ENCODE measurements at regions not wholly inside any gene's neighbourhood (a gene's known extent, or its start where the extent isn't known, plus 50 kb on each side); places are given as distances from the start of the nearest gene placed in this dataset.

GRCh38 chr2:198809976-198810375 lies 647.8 kb downstream of the SATB2 start:
- DNase-seq (ENCODE audit: low read depth) = no peak

DNA sequence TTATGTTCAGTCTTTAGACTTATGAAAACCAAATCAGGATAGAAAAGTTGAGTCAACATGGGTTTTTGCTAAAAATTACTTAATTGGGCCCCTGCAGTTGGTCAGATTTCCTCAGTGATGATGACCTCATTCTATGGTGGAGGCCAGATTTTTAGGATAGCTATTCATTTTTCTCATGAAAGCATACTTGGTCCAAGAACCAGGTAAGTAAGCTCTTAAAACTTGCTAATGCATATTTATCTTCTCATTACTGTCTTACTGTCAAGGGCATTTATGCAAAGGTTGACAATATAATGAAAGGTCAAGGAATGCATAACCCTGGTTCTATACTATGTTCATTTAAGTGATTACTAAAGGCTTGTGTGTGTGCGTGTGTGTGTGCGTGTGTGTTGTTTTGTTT lies 650.6 kb downstream of the SATB2 start:
- DNase-seq (ENCODE audit: low read depth) = no peak

- no peak for DNase-seq (ENCODE audit: low read depth)
Observed at GRCh38 chr2:198795419-198795818, 662.3 kb downstream of the SATB2 start.

- no peak for DNase-seq (ENCODE audit: low read depth)
Observed at GRCh38 chr2:198791623-198792022, 666.1 kb downstream of the SATB2 start.

DNA sequence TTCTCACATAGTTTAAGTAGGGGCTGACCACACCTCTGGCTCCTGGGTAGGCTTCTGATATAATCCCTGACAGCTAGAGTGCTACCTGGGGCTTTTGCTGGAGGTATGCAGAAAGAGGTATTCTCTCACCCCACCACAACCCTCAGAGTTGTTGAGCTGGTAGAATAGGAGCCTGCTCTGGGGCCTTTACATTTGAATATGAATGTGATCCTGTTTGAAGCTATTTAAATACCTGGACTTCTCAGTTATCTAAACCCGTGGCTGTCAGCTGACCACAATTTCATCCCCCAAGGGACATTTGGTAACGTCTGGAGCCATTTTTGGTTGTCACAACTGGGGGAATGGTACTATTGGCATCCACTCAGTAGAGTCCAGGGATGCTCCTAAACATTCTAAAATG lies 669.1 kb downstream of the SATB2 start:
- DNase-seq (ENCODE audit: low read depth) = no peak

DNA sequence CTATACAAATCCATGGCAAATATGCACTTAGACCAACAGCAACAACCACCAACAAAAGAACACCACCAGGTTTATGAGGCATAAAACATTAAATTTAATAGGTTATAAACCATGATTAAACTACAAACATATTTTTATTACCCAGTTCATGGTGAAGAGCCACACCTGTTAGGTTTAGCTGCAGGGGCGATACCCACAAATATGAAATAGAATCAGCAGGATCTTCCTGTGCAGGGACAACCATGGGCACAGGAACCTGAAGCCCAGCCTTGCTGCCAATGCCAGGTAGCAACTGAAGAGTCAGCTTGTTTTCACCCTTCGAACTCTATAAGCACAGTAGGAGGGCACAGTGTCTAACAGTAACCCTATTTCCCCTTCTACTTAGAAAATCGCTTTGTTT lies 675.0 kb downstream of the SATB2 start:
- no peak for DNase-seq (ENCODE audit: low read depth)

DNA sequence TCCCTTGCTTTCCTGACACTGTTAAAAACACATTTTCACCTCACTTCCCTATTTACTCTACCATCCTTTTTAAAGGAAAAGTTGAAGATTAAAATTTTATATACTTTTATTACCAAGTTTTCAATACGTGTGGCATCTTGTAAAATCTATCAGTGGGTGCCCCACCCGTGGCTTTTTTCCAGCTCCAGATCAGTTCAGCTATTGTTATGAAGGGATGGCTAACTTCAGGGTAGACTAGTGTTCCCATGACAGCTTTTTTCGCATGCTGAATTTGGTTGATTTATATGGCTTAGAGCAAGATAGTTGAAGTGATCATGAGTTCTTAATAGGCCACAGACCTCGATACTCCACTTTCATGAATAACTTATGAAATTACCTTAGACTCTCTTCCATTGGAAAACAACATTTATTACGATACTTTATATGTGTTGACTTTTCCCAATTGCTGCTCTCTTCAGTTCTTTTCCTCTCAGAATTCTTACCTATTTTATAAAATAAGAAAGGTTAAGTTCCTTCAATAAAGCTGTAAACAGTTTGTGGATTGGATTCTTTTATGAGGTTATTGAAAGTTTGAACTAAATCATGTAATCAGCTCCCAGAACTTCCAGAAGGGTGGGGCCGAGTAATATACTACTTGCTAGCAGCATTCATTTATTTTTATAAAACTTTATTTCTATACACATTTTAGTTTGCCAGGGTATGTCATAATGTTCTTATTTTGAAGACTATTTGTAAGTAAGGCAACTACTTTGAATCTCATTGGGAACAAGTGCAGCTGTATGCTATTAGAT lies 680.9 kb downstream of the SATB2 start:
- DNase-seq (ENCODE audit: low read depth) = no peak

DNA sequence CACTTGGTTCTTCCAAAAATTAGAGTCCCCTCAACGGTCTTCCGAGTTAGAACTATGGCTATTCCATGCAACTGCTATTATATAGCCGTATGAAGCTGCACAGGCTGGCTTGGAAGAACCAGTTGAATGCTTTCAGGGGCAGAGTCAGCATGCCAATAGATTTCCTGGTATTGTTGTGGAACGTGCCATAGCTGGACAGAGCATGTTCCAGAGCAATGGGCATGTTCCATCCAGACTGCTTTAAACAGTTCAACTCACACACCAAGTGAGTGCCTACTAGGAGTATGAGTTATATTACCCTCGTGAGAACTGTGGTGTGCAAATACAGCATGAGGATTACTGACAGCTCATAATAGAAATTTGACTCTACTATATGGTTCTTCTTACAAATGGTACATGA lies 682.0 kb downstream of the SATB2 start:
- no peak for DNase-seq (ENCODE audit: low read depth)

- DNase-seq (ENCODE audit: low read depth) = no peak
Observed at GRCh38 chr2:198774576-198774975, 683.2 kb downstream of the SATB2 start.

DNA sequence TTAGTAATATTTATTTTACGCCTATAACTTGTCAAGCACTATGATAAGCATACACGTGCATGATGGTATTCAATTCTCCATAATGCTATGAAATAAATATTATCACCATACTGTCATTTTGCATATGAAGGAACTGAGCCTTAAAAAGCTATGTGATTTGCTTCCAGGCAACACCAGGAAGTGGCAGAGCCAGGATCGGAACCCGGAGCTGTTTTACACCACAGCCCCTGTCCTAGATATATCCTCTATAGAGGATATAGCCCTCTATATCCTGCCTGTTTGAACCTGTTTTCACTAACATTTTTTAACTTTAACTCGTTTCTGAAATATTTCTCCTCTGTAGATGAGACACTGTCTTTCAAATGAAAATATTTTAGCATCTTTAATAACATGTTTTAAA lies 690.0 kb downstream of the SATB2 start:
- no peak for DNase-seq (ENCODE audit: low read depth)

DNA sequence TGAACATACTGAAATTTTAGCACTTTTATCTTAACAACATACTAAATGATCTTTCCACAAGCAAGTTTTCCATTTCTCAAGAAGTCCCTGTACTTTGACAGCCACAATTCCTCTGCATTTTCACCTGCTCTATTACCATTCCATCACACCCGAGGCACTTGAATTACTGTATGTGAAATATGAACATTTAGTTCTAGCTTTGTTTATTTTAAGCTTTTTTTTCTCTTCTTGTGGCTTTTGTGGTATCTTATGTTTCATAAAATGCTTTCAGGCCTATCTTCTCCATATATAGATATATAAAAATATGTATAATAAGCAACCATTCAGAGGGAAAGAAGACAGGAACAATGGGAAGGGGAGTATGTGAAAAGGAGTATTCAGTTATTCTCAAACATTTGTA lies 693.9 kb downstream of the SATB2 start:
- no peak for DNase-seq (ENCODE audit: low read depth)

GRCh38 chr2:198762441-198762840 lies 695.3 kb downstream of the SATB2 start:
- DNase-seq (ENCODE audit: low read depth) = peak; percentile 15

DNA sequence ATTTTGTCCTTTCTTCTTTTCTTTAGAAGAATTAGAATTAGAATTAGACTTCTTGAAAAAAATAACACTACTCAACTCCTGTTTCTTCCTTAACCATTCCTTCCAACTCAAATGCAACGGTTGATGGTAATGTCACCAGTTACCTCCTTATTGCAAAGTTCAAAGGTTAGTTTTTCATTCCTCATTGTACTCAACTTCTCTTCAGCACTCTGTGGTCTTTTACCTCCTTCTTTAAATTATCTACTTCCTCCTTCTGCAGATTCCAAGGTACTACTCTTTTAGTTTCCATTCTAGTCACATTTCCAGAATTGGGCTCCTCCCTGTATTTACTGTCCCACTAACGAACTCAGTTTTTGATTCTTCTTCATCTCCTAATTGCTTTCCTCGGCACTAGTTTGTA lies 700.7 kb downstream of the SATB2 start:
- no peak for DNase-seq (ENCODE audit: low read depth)

GRCh38 chr2:198756166-198756565 lies 701.6 kb downstream of the SATB2 start:
- DNase-seq (ENCODE audit: low read depth) = no peak

DNA sequence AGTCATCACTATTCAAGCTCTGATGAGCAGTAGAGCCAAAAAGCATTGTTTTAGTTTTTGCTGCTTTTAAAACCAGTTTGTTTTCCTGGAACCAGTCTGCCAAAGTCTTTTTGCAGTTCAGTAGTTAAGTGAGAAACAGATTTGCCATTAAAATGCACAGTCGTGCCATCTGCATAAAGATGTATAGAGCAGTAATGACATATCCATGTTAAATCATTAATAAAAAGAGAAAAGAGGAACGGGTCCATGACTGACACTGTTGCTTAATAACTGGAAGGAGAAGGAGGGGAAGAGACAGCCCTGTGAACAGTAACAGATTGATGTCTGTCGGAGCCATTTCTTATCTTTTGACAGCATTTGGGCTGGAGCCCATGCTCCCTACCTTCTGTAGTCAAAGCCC lies 704.6 kb downstream of the SATB2 start:
- DNase-seq (ENCODE audit: low read depth) = no peak

DNA sequence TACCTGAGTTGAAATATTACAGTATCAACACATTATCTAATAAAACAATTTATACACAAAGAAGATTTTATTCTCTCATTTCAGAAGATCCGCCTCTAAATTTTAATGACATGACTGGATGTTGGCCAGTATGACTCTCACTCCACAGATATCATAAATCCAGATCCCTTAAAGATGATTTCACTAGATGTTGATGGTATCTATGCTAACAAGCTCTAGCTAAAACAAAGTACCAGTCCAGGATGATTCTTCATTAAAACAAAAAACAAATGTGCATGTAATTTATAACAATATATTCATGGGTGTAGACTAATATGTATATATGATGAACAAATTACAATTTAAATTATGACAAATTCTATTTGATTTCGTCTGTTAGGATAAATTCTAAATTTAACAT lies 708.4 kb downstream of the SATB2 start:
- DNase-seq (ENCODE audit: low read depth) = no peak

- DNase-seq (ENCODE audit: low read depth) = peak; percentile 15
Observed at GRCh38 chr2:198731842-198732399, 725.8 kb downstream of the SATB2 start.

DNA sequence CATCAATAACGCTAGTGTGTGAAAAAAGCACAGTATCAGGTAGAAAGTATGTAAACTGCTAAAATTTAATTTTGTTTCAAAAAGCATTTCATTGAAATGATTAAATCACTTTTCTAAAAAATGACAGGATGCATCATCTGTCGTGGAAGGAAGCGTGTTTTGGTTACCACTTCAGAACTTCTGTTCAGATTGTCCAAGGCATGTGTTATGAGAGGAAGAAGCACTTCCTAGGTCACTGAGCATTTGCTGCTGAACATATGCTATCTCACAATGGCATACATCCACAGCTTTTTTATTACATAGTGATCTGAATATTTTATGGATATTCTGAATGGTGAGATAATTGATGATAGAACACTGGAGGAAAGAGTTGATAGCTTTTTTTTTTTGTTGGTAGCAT lies 737.5 kb downstream of the SATB2 start:
- no peak for DNase-seq (ENCODE audit: low read depth)

- no peak for DNase-seq (ENCODE audit: low read depth)
Observed at GRCh38 chr2:198717451-198717850, 740.3 kb downstream of the SATB2 start.

DNA sequence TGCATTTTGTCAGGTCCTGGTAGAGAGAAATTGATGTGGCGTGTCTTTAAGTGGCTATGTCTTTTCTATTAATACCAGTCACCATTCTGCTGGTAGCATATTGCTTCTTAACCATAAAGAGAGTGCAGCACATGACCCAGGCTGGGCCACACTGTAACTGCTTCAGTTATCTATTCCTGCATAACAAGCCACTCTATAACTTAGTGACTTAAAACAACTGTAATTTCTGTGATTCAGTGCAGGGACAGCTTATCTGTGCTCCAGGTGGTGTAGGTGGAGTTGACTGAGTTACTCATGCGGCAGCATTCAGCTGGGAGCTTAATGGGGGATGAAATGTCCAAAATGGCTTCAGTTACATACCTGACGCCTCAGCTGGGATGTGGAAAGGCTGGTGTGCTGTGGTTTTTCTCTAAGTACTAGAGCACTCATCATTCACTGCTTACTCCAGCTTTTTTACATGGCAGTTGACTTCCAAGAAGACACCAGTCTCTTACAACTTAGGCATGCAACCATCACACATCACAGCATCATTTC lies 742.4 kb downstream of the SATB2 start:
- no peak for DNase-seq (ENCODE audit: low read depth)

DNA sequence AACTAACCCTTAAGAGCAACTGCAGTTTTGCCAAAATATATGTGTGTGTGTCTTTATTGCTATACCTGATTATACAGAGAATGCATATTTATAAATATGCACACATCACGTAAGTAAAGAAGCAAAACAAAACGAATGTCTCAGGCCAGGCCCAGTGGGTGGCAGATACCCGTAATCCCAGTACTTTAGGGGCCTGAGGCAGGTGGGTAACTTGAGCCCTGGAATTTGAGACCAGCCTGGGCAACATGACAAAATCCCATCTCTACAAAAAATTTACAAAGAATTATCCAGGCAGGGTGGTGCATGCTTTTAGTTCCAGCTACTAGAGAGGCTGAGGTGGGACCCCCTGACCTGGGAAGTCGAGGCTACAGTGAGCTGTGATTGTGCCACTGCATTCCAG lies 745.3 kb downstream of the SATB2 start:
- no peak for DNase-seq (ENCODE audit: low read depth)

DNA sequence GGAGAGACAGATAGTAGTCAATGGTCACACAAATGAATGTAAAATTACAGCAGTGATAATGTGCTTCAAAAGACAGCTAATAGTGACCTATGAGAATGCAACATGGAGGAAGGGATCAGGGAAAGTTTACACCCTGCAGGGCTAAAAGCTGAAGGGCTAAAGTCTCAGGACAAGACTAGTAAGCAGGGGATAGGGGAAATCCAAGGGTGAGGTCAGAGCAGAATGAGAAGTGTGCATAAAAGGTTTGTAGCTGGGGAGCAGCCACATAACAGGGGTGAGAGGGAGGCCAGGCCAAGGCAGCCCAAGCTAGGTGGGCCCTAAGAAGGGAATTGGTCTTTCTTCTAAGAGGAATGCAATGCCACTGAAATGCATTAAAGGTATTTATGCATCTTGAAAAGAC lies 746.3 kb downstream of the SATB2 start:
- no peak for DNase-seq (ENCODE audit: low read depth)

GRCh38 chr2:198710562-198710961 lies 747.2 kb downstream of the SATB2 start:
- no peak for DNase-seq (ENCODE audit: low read depth)
